Panc1 (cell line): ENCODE measurements at regions not wholly inside any gene's neighbourhood (a gene's known extent, or its start where the extent isn't known, plus 50 kb on each side); places are given as distances from the start of the nearest gene placed in this dataset.

Experiments used
- ATAC-seq: fragments of 200-7000 bp; cut with Tn5 transposase; 2 replicates; pipeline ENCODE4 v1.9.1; 2020; ENCODE audit warnings: mild to moderate bottlenecking, moderate library complexity
- BruUV-seq: library from RNA; stranded (reverse); fragments of 400-500 nt; replicated peaks from 2 replicates; lab custom pipeline; 2021; lab: Mats Ljungman, UMichigan
- CTCF ChIA-PET: fragments of 300-600 bp; sonication (Branson Sonifier 250); formaldehyde crosslinking; loops from one replicate; lab custom pipeline; 2022; ENCODE audit warnings: antibody characterized with exemption; lab: Charles Lee
- POLR2A ChIA-PET: fragments of 300-600 bp; sonication (Branson Sonifier 250); formaldehyde crosslinking; loops from one replicate; lab custom pipeline; 2022; ENCODE audit warnings: antibody characterized with exemption; lab: Charles Lee
- DNase-seq: peaks from one replicate; pipeline ENCODE4 v3.0.0-alpha.2; 2010; ENCODE audit warnings: low read depth, low spot score
- H3K27ac ChIP-seq: 2 replicates; pipeline ENCODE4 v1.5.1; 2011; ENCODE audit warnings: mild to moderate bottlenecking, low read length, inconsistent platforms
- H3K27me3 ChIP-seq: fragments of 200-500 bp; sonication (Bioruptor generic); 2 replicates; pipeline ENCODE4 v1.6.0; 2014; ENCODE audit warnings: low read length, inconsistent platforms; ENCODE audit not compliant: control insufficient read depth, insufficient read depth
- H3K36me3 ChIP-seq: fragments of 200-500 bp; sonication (Bioruptor generic); 2 replicates; pipeline ENCODE4 v1.5.1; 2014; ENCODE audit warnings: inconsistent platforms, mild to moderate bottlenecking, low read length, moderate library complexity; ENCODE audit not compliant: control insufficient read depth, insufficient read depth
- H3K4me1 ChIP-seq: 2 replicates; pipeline ENCODE4 v1.5.1; 2011; ENCODE audit warnings: inconsistent platforms, mild to moderate bottlenecking, low read length, moderate library complexity; ENCODE audit not compliant: control insufficient read depth, insufficient read depth
- H3K4me3 ChIP-seq, 2 experiments: 2 replicates each; pipeline ENCODE4 v1.5.1; 2011 to 2012; ENCODE audit warnings: low read depth in 2 of 2, low read length in 2 of 2, mild to moderate bottlenecking in 2 of 2, inconsistent platforms in 1 of 2, moderate library complexity in 1 of 2
- H3K9me3 ChIP-seq: fragments of 200-500 bp; sonication (Bioruptor generic); 2 replicates; pipeline ENCODE4 v1.5.1; 2014; ENCODE audit warnings: low read depth, mild to moderate bottlenecking, inconsistent platforms, low read length, moderate library complexity; ENCODE audit not compliant: control insufficient read depth, insufficient read depth
- CTCF ChIP-seq: fragments of 450-650 bp; IDR thresholded peaks from 2 replicates; pipeline ENCODE4 v1.5.1; 2017; ENCODE audit warnings: mild to moderate bottlenecking
- POLR2AphosphoS5 ChIP-seq: IDR thresholded peaks from 2 replicates; pipeline ENCODE4 v1.6.1; 2012; ENCODE audit warnings: mild to moderate bottlenecking, low read depth, low read length, moderate library complexity
- REST ChIP-seq, 2 experiments: IDR thresholded peaks; 2 replicates each; pipeline ENCODE4 v1.6.1; 2011 to 2012; ENCODE audit warnings: low read depth in 2 of 2, control low read depth in 1 of 2, low read length in 1 of 2, mild to moderate bottlenecking in 1 of 2, moderate library complexity in 1 of 2; ENCODE audit not compliant: insufficient read depth in 1 of 2
- SIN3A ChIP-seq: IDR thresholded peaks from 2 replicates; pipeline ENCODE4 v1.6.1; 2012; ENCODE audit warnings: low read depth, mild to moderate bottlenecking, low read length, moderate library complexity, borderline replicate concordance; ENCODE audit not compliant: insufficient read depth
- TCF7L2 ChIP-seq: IDR thresholded peaks from 2 replicates; pipeline ENCODE4 v1.6.1; 2011; ENCODE audit warnings: mild to moderate bottlenecking, low read depth, low read length, inconsistent platforms
- in situ Hi-C: cut with HindIII; loops from 2 replicates; pipeline ENCODE4 v1.10.0; 2016; ENCODE audit warnings: low sequenced_read_pairs, low pct_unique_long_range_greater_than_20kb
- intact Hi-C: fragments of 100-400 bp; cut with micrococcal nuclease; formaldehyde crosslinking; loops from one replicate; pipeline ENCODE4 v1.10.0; 2022; ENCODE audit not compliant: unreplicated experiment

GRCh38 chr1:243910607-243911006 lies 60.6 kb upstream of the AKT3 start:
- Histone ChIP-seq H3K27me3 (peaks cover 2% of the 10 kb centered on the region), H3K36me3 (no peaks in the 10 kb centered on the region), H3K4me3 (no peak overlapping the region), H3K4me1 (no peaks in the 10 kb centered on the region), H3K9me3 (no peaks in the 10 kb centered on the region), H3K27ac (no peak overlapping the region)
- ChIA-PET POLR2A (no interaction called here), CTCF (no interaction called here)
- DNase-seq = no peak
- TF ChIP-seq POLR2AphosphoS5 = no peak
- no peak for TF ChIP-seq SIN3A
- TF ChIP-seq CTCF = no peak
- no peak for TF ChIP-seq TCF7L2
- TF ChIP-seq REST (IDR thresholded peaks at IDR 0.05; ENCODE audit: insufficient read depth in 1 of 2, low read depth in 2 of 2, low read length in 1 of 2) = no peak
- intact Hi-C loops (no loop called here), in situ Hi-C loops (no loop called here)
- ATAC-seq = no peak
- no TSS peak for BruUV-seq

GRCh38 chr1:243903895-243904294 lies 53.9 kb upstream of the AKT3 start:
- ChIA-PET CTCF (no interaction called here), POLR2A (no interaction called here)
- no peak for TF ChIP-seq POLR2AphosphoS5
- peak; percentile 54 to 77; a peak in 3 of 4 replicates for TF ChIP-seq REST (IDR thresholded peaks at IDR 0.05; ENCODE audit: insufficient read depth in 1 of 2, low read depth in 2 of 2, low read length in 1 of 2)
- TF ChIP-seq CTCF = no peak
- no peak for TF ChIP-seq SIN3A
- TF ChIP-seq TCF7L2 = no peak
- H3K36me3 ChIP-seq = no peaks in the 10 kb centered on the region
- H3K4me1 ChIP-seq = no peaks in the 10 kb centered on the region
- H3K27ac ChIP-seq = no peak overlapping the region
- in situ Hi-C loops = no loop called here
- ATAC-seq = no peak
- no peak for DNase-seq
- peaks cover 9% of the 10 kb centered on the region for H3K27me3 ChIP-seq
- H3K4me3 ChIP-seq = no peak overlapping the region
- no peaks in the 10 kb centered on the region for H3K9me3 ChIP-seq
- BruUV-seq = no TSS peak
- intact Hi-C loops = no loop called here
